ENCODE measurements at regions not wholly inside any gene's neighbourhood (a gene's known extent, or its start where the extent isn't known, plus 50 kb on each side); places are given as distances from the start of the nearest gene placed in this dataset.

DNA sequence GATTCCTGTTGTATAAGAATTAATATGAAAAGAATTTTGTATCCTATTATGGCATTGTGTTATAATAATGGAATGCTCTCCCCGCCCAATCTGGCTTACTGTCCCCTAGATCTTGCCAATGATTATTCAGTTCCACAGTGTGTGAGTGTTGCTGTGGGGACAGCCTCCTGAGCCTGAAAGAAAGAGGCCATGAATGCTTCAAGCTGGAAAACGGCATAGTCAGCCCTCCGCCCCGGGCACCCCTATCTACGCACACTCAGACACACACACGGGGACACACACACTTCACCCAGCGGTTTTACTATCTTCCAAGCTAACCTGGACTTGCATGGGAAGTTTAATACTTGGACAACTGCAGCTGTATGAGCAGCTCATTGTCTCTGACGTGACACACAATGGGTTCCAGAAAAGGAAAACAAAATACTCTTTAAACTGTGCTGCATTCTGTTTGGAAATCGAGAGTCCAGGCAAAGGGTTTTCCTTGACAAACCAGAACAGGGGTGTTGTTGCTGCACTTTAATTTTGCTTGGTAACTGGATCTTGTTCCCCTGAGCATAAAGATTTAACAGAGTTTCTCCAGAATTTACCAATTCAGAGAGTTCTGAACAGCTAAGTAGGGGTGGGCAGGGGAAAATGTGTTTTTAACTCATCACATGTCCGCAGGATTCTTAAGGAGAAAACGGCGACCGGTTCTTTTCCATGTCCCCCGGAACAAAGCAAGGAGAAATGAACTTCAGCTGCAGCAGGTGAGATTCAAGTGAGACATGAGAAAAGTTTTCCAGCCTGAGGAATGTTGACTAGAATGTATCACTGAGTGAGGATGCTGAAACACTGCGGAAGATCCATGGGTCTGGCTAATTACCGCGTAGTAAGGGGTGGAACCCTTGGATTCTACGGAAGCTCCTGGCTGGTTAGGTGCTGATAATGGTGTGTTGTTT lies 472.9 kb downstream of the FOXO1 start:
- DNase-seq (ENCODE audit: low spot score), result no peak
- TF ChIP-seq, protein P1, sequence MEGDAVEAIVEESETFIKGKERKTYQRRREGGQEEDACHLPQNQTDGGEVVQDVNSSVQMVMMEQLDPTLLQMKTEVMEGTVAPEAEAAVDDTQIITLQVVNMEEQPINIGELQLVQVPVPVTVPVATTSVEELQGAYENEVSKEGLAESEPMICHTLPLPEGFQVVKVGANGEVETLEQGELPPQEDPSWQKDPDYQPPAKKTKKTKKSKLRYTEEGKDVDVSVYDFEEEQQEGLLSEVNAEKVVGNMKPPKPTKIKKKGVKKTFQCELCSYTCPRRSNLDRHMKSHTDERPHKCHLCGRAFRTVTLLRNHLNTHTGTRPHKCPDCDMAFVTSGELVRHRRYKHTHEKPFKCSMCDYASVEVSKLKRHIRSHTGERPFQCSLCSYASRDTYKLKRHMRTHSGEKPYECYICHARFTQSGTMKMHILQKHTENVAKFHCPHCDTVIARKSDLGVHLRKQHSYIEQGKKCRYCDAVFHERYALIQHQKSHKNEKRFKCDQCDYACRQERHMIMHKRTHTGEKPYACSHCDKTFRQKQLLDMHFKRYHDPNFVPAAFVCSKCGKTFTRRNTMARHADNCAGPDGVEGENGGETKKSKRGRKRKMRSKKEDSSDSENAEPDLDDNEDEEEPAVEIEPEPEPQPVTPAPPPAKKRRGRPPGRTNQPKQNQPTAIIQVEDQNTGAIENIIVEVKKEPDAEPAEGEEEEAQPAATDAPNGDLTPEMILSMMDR (IDR thresholded peaks at IDR 0.05; ENCODE audit: extremely low read depth, missing control alignments), result no peak

DNA sequence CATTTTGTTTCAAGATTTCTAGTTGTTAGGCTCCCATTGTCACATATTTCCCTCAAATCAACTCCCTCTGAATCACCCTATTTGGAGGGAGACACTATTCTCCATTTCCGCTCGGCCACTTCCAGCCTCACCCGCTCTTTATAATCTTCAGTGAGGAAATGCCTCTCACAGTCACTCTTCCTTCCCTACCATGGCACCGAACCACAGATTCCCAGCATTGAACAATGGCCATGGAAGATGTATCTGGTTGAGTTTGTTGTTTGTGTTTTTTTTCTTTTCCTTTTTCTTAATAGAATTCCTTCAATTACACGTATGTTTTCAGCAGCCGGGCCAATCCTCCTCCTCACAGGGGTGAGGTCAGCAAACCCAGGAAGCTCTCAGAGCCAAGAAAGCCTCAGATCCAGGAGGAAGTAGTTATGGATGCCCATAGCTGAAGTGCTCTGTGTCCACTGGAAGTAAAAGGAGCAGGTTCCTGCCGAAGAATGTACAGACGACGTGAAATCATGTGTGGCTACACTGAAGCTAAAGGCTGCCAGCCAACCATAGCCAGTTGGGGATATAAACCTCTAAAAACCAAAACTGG lies 472.1 kb downstream of the FOXO1 start:
- no peak for DNase-seq (ENCODE audit: low spot score)
- TF ChIP-seq, protein P1 (IDR thresholded peaks at IDR 0.05; ENCODE audit: extremely low read depth, missing control alignments), result no peak

GRCh38 chr13:40197049-40197448 lies 469.4 kb downstream of the FOXO1 start:
- no peak for DNase-seq (ENCODE audit: low spot score)
- TF ChIP-seq, protein P1 (IDR thresholded peaks at IDR 0.05; ENCODE audit: extremely low read depth, missing control alignments), result no peak

GRCh38 chr13:40197936-40198595 lies 468.4 kb downstream of the FOXO1 start:
- no peak for DNase-seq (ENCODE audit: low spot score)
- TF ChIP-seq, protein P1 (IDR thresholded peaks at IDR 0.05; ENCODE audit: extremely low read depth, missing control alignments), result no peak

GRCh38 chr13:40200273-40200978 lies 466.0 kb downstream of the FOXO1 start:
- no peak for DNase-seq (ENCODE audit: low spot score)
- TF ChIP-seq, protein P1 (IDR thresholded peaks at IDR 0.05; ENCODE audit: extremely low read depth, missing control alignments), result no peak

DNA sequence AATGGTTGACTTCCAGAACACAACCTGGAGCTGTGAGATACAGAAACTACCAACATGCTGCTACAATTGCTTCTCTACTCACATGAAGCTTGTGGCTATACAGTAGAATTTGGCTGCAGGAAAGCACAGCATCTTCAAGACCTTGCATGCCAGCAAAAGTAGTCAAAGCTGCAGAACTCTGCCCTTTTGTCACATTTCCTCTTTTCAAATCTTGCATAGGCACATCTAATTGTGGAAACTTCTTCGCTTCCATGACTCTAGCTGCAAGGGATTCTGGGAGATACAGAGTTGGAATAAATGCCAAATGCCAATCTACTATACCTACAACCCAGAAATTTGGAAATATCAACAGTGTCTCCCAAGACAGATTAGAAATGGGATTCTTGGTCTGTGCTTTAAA lies 462.2 kb downstream of the FOXO1 start:
- no peak for DNase-seq (ENCODE audit: low spot score)
- TF ChIP-seq, protein P1 (IDR thresholded peaks at IDR 0.05; ENCODE audit: extremely low read depth, missing control alignments), result no peak

Data from GM20000 (cell line).